H1 (cell line): ENCODE measurements at regions not wholly inside any gene's neighbourhood (a gene's known extent, or its start where the extent isn't known, plus 50 kb on each side); places are given as distances from the start of the nearest gene placed in this dataset.

Source experiments
- CTCF ChIA-PET: fragments of 300-600 bp; sonication (Branson Sonifier 250); formaldehyde crosslinking; loops from one replicate; lab custom pipeline; 2021; ENCODE audit not compliant: partially characterized antibody; lab: Charles Lee
- POLR2A ChIA-PET: fragments of 300-600 bp; sonication (Branson Sonifier 250); formaldehyde crosslinking; loops from one replicate; lab custom pipeline; 2021; ENCODE audit warnings: inconsistent platforms; ENCODE audit not compliant: partially characterized antibody; lab: Charles Lee
- DNase-seq, 2 experiments: peaks; one replicate each; pipeline versions ENCODE4 v3.0.0 to v3.0.0-alpha.2; 2010 to 2022; ENCODE audit warnings: low spot score in 2 of 2, low read depth in 1 of 2, mixed read lengths in 1 of 2
- FAIRE-seq: peaks from 2 replicates; lab custom pipeline; 2011; peaks lifted over from hg19 to GRCh38; lab: Jason Lieb, UNC
- H2AFZ ChIP-seq: 2 replicates; pipeline ENCODE4 v1.8.1; 2012; ENCODE audit warnings: low read length, inconsistent platforms
- H2AK5ac ChIP-seq: 2 replicates; pipeline ENCODE4 v1.6.1; 2013; ENCODE audit warnings: low read depth, low read length
- H2BK120ac ChIP-seq: replicated peaks from 2 replicates; pipeline ENCODE3; 2013; ENCODE audit warnings: low read depth, low read length, inconsistent platforms
- H2BK12ac ChIP-seq: 2 replicates; pipeline ENCODE4 v1.6.1; 2013; ENCODE audit warnings: low read depth, low read length
- H2BK15ac ChIP-seq: 2 replicates; pipeline ENCODE4 v1.6.1; 2013; ENCODE audit warnings: low read length
- H2BK20ac ChIP-seq: 2 replicates; pipeline ENCODE4 v1.6.1; 2013; ENCODE audit warnings: low read length
- H2BK5ac ChIP-seq: 2 replicates; pipeline ENCODE4 v1.6.1; 2013; ENCODE audit warnings: low read depth, low read length
- H3K14ac ChIP-seq: 2 replicates; pipeline ENCODE4 v1.6.1; 2013; ENCODE audit warnings: inconsistent platforms; ENCODE audit not compliant: insufficient read length
- H3K18ac ChIP-seq: 2 replicates; pipeline ENCODE4 v1.6.1; 2013; ENCODE audit warnings: low read length; ENCODE audit errors: extremely low read depth
- H3K23ac ChIP-seq: 2 replicates; pipeline ENCODE4 v1.6.1; 2013; ENCODE audit warnings: inconsistent platforms; ENCODE audit not compliant: insufficient read length
- H3K23me2 ChIP-seq: 2 replicates; pipeline ENCODE4 v1.6.1; 2013; ENCODE audit warnings: low read depth, low read length
- H3K27ac ChIP-seq: 2 replicates; pipeline ENCODE4 v1.6.1; 2011; ENCODE audit warnings: low read depth, low read length, inconsistent platforms
- H3K27me3 ChIP-seq, 4 experiments: replicated peaks in 1 of 4; 1 replicate in 1 of 4; 2 replicates in 3 of 4; pipeline versions ENCODE4 v1.6.1 to v1.8.1; 2011 to 2013; ENCODE audit warnings: low read length in 3 of 4, mild to moderate bottlenecking in 3 of 4, inconsistent platforms in 2 of 4, mixed read lengths in 2 of 4, moderate library complexity in 1 of 4; ENCODE audit not compliant: control insufficient read depth in 3 of 4, insufficient read depth in 3 of 4; ENCODE audit errors: extremely low read depth in 1 of 4
- H3K36me3 ChIP-seq, 4 experiments: 2 replicates each; pipeline versions ENCODE4 v1.6.1 to v1.8.1; 2011 to 2013; ENCODE audit warnings: mild to moderate bottlenecking in 4 of 4, low read length in 3 of 4, moderate library complexity in 2 of 4, control low read depth in 1 of 4, inconsistent platforms in 1 of 4; ENCODE audit not compliant: insufficient read depth in 4 of 4, control insufficient read depth in 2 of 4
- H3K4ac ChIP-seq: replicated peaks from 2 replicates; pipeline ENCODE3; 2013; ENCODE audit warnings: low read length, low read depth, mixed read lengths, inconsistent platforms; ENCODE audit not compliant: insufficient read length
- H3K4me1 ChIP-seq, 4 experiments: replicated peaks in 1 of 4; 1 replicate in 1 of 4; 2 replicates in 3 of 4; pipeline versions ENCODE4 v1.6.1 to v1.8.1; 2011 to 2013; ENCODE audit warnings: low read length in 3 of 4, inconsistent platforms in 2 of 4, mixed read lengths in 1 of 4; ENCODE audit not compliant: insufficient read depth in 4 of 4, control insufficient read depth in 3 of 4
- H3K4me2 ChIP-seq, 2 experiments: 2 replicates each; pipeline versions ENCODE4 v1.6.1 to v1.8.1; 2011 to 2013; ENCODE audit warnings: low read depth in 2 of 2, low read length in 2 of 2, control low read depth in 1 of 2, inconsistent platforms in 1 of 2, mild to moderate bottlenecking in 1 of 2; ENCODE audit not compliant: insufficient read depth in 1 of 2
- H3K4me3 ChIP-seq, 4 experiments: fragments of 200-600, 300-600 bp in 1 of 4; sonication (generic), shearing (Covaris generic), sonication (Bioruptor Twin) in 1 of 4; 2 replicates each; pipeline versions ENCODE4 v1.5.1 to v1.8.1; 2011 to 2016; ENCODE audit warnings: low read length in 4 of 4, low read depth in 3 of 4, control low read depth in 2 of 4, inconsistent platforms in 2 of 4, mild to moderate bottlenecking in 2 of 4, mixed read lengths in 1 of 4, moderate library complexity in 1 of 4; ENCODE audit not compliant: insufficient read depth in 2 of 4; ENCODE audit errors: extremely low read depth in 1 of 4
- H3K56ac ChIP-seq: replicated peaks from 2 replicates; pipeline ENCODE3; 2013; ENCODE audit warnings: low read depth, mild to moderate bottlenecking, mixed read lengths, low read length, inconsistent platforms; ENCODE audit not compliant: insufficient read length
- H3K79me1 ChIP-seq: 2 replicates; pipeline ENCODE4 v1.6.1; 2013; ENCODE audit warnings: low read depth, low read length, control low read depth
- H3K79me2 ChIP-seq, 2 experiments: 2 replicates each; pipeline versions ENCODE4 v1.6.1 to v1.8.1; 2012 to 2013; ENCODE audit warnings: low read length in 2 of 2, mild to moderate bottlenecking in 2 of 2, inconsistent platforms in 1 of 2; ENCODE audit not compliant: insufficient read depth in 2 of 2, control insufficient read depth in 1 of 2
- H3K9ac ChIP-seq, 4 experiments: replicated peaks in 1 of 4; 1 replicate in 1 of 4; 2 replicates in 3 of 4; pipeline versions ENCODE4 v1.6.1 to v1.8.1; 2011 to 2013; ENCODE audit warnings: low read depth in 3 of 4, low read length in 3 of 4, control low read depth in 2 of 4, mild to moderate bottlenecking in 2 of 4, moderate library complexity in 2 of 4, inconsistent platforms in 1 of 4; ENCODE audit errors: extremely low read depth in 1 of 4
- H3K9me3 ChIP-seq, 2 experiments: 2 replicates each; pipeline versions ENCODE4 v1.6.1 to v1.8.1; 2012 to 2013; ENCODE audit warnings: mild to moderate bottlenecking in 2 of 2, moderate library complexity in 2 of 2, control low read depth in 1 of 2, inconsistent platforms in 1 of 2, low read depth in 1 of 2, low read length in 1 of 2, mixed read lengths in 1 of 2; ENCODE audit not compliant: insufficient read depth in 2 of 2
- H4K20me1 ChIP-seq, 2 experiments: replicated peaks in 1 of 2; 2 replicates each; pipeline versions ENCODE3 to v1.8.1; 2011 to 2013; ENCODE audit warnings: inconsistent platforms in 2 of 2, low read length in 2 of 2, mild to moderate bottlenecking in 1 of 2; ENCODE audit not compliant: insufficient read depth in 2 of 2, control insufficient read depth in 1 of 2
- H4K5ac ChIP-seq: 2 replicates; pipeline ENCODE4 v1.6.1; 2013; ENCODE audit warnings: low read length, low read depth, mixed read lengths, inconsistent platforms; ENCODE audit not compliant: insufficient read length
- H4K8ac ChIP-seq: 2 replicates; pipeline ENCODE4 v1.8.0; 2013; ENCODE audit warnings: mild to moderate bottlenecking, moderate library complexity, low read length, inconsistent platforms; ENCODE audit not compliant: insufficient read depth; ENCODE audit errors: extremely low read depth
- H4K91ac ChIP-seq: replicated peaks from 2 replicates; pipeline ENCODE3; 2013; ENCODE audit warnings: low read length, mixed read lengths, inconsistent platforms; ENCODE audit not compliant: insufficient read length
- CEBPB ChIP-seq: IDR thresholded peaks from 2 replicates; pipeline ENCODE4 v1.6.1; 2012; ENCODE audit warnings: low read depth, low read length
- CREB1 ChIP-seq: IDR thresholded peaks from 2 replicates; pipeline ENCODE4 v1.6.1; 2012; ENCODE audit warnings: inconsistent platforms
- KDM4A ChIP-seq: IDR thresholded peaks from one replicate; pipeline ENCODE4 v1.7.1; 2012; ENCODE audit warnings: low read depth, mild to moderate bottlenecking, moderate library complexity, low read length, inconsistent platforms; ENCODE audit not compliant: severe bottlenecking
- MAFK ChIP-seq: IDR thresholded peaks from 2 replicates; pipeline ENCODE4 v1.6.1; 2012; ENCODE audit warnings: low read depth, mild to moderate bottlenecking, improper control_type of control experiment, low read length
- WGBS, 2 experiments: shearing (Covaris generic) in 1 of 2; methylation state at CpG; one replicate each; pipeline versions ENCODE4 v1.1.6 to v1.1.7; 2013 to 2015; ENCODE audit warnings: low lambda C conversion rate in 2 of 2, mixed read lengths in 2 of 2, inconsistent platforms in 1 of 2, low coverage in 1 of 2, missing lambda C conversion rate in 1 of 2; ENCODE audit not compliant: insufficient replicate concordance in 2 of 2, insufficient coverage in 1 of 2, insufficient read length in 1 of 2; ENCODE audit errors: extremely low coverage in 1 of 2, missing lambda C conversion rate in 1 of 2; 5-methylcytosine and 5-hydroxymethylcytosine counted together
- TF ChIP-seq, protein P1 (sequence below), 3 experiments: IDR thresholded peaks; 1 replicate in 2 of 3; 2 replicates in 1 of 3; pipeline versions ENCODE4 v1.5.1 to v1.6.1; 2011; ENCODE audit warnings: low read length in 3 of 3, mild to moderate bottlenecking in 3 of 3, inconsistent platforms in 2 of 3, low read depth in 1 of 3, moderate library complexity in 1 of 3; ENCODE audit not compliant: insufficient read depth in 1 of 3; ENCODE audit errors: control extremely low read depth in 1 of 3

DNA sequence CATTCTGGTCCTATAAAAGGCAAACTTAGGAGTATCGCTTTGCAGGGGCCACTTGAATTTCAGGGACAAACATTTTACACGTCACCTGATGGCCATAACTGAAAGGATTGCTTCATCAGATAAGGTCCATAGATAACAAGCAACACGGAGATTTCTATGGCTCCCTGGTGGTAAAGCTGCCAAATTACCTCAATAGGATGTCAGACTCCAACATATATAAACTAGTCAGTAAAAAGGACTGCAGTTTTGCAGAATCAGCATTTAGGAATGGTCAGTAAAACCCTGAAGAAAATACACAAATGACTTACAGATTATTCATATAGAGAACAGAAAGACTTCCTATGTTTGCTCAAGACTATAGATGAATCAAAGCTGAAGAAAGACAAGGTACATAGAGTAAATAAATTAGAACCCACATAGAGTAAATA lies 66.1 kb upstream of the GRIP1 start:
- CTCF ChIA-PET = interaction anchor here (0.9 to 2.5 kb wide), 4 partner anchors 9 to 58 kb away, joined by 3 to 9 read pairs (median 4); no protein-coding TSS in a partner anchor
- 62% methylated on average over 3 of the region's 3 CpGs; no CpG with 5 or more reads in 1 of the 2 experiments for WGBS, 2 experiments
- no peak overlapping the region for H3K4me3 ChIP-seq

More for the DNA sequence above, 66.1 kb upstream of the GRIP1 start:
- H3K36me3 ChIP-seq = no peaks in the 10 kb centered on the region
- H3K9me3 ChIP-seq = no peaks in the 10 kb centered on the region
- no peaks in the 10 kb centered on the region for H4K20me1 ChIP-seq
- no peak for FAIRE-seq
- no peak overlapping the region for H3K27ac ChIP-seq
- no peak overlapping the region for H2BK15ac ChIP-seq
- no peak overlapping the region for H2BK120ac ChIP-seq
- H3K18ac ChIP-seq = no peak overlapping the region
- H2BK12ac ChIP-seq = no peak overlapping the region
- POLR2A ChIA-PET = no interaction called here
- no peak overlapping the region for H4K91ac ChIP-seq
- H3K23me2 ChIP-seq = no peaks in the 10 kb centered on the region
- H3K4me2 ChIP-seq = no peak overlapping the region
- no peak overlapping the region for H3K4ac ChIP-seq
- no peak overlapping the region for H3K23ac ChIP-seq
- peaks cover 0 to 1% (median 0%) of the 10 kb centered on the region in 4 experiments; a peak in 1 of 7 replicates for H3K27me3 ChIP-seq
- TF ChIP-seq CEBPB (0 out of 2 replicates have a peak, but pooled peaks have one; percentile 7), MAFK (peak; percentile 63; the same call in 1 of the 2 replicates), CREB1 (no peak), KDM4A (no peak)
- TF ChIP-seq, protein P1, sequence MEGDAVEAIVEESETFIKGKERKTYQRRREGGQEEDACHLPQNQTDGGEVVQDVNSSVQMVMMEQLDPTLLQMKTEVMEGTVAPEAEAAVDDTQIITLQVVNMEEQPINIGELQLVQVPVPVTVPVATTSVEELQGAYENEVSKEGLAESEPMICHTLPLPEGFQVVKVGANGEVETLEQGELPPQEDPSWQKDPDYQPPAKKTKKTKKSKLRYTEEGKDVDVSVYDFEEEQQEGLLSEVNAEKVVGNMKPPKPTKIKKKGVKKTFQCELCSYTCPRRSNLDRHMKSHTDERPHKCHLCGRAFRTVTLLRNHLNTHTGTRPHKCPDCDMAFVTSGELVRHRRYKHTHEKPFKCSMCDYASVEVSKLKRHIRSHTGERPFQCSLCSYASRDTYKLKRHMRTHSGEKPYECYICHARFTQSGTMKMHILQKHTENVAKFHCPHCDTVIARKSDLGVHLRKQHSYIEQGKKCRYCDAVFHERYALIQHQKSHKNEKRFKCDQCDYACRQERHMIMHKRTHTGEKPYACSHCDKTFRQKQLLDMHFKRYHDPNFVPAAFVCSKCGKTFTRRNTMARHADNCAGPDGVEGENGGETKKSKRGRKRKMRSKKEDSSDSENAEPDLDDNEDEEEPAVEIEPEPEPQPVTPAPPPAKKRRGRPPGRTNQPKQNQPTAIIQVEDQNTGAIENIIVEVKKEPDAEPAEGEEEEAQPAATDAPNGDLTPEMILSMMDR (IDR thresholded peaks at IDR 0.05; ENCODE audit: control extremely low read depth in 1 of 3, insufficient read depth in 1 of 3, low read depth in 1 of 3, low read length in 3 of 3) = peak in 1 of 3 experiments; percentile 10; a peak in 1 of 4 replicates
- TF ChIP-seq, all 59 proteins: peak for 3
- no peak overlapping the region for H4K8ac ChIP-seq
- H2AFZ ChIP-seq = no peak overlapping the region
- no peak overlapping the region for H2AK5ac ChIP-seq
- H3K79me1 ChIP-seq = no peaks in the 10 kb centered on the region
- peaks cover 0 to 3% (median 0%) of the 10 kb centered on the region in 4 experiments; a peak in 1 of 7 replicates for H3K4me1 ChIP-seq
- no peak overlapping the region for H3K14ac ChIP-seq
- H2BK20ac ChIP-seq = no peak overlapping the region
- H4K5ac ChIP-seq = no peak overlapping the region
- no peaks in the 10 kb centered on the region for H3K79me2 ChIP-seq
- H2BK5ac ChIP-seq = no peak overlapping the region
- no peak for DNase-seq
- no peak overlapping the region for H3K56ac ChIP-seq
- H3K9ac ChIP-seq = no peak overlapping the region
